ENCODE measurements at regions not wholly inside any gene's neighbourhood (a gene's known extent, or its start where the extent isn't known, plus 50 kb on each side); places are given as distances from the start of the nearest gene placed in this dataset.

GRCh38 chr1:58430421-58431275 lies 115.9 kb downstream of the OMA1 start:
- DNase-seq (ENCODE audit: insufficient read length, low spot score) (no peak), FAIRE-seq (no peak)

- DNase-seq (ENCODE audit: insufficient read length, low spot score) (no peak), FAIRE-seq (no peak)
These were observed 119.6 kb downstream of the OMA1 start for GRCh38 chr1:58426918-58427317.

GRCh38 chr1:58422436-58422835 lies 124.1 kb downstream of the OMA1 start:
- DNase-seq (ENCODE audit: insufficient read length, low spot score) (no peak), FAIRE-seq (no peak)

GRCh38 chr1:58418283-58419228 lies 128.0 kb downstream of the OMA1 start:
- DNase-seq (ENCODE audit: insufficient read length, low spot score): no peak
- FAIRE-seq: no peak

- DNase-seq (ENCODE audit: insufficient read length, low spot score) (no peak), FAIRE-seq (no peak)
These were observed 134.4 kb downstream of the OMA1 start for GRCh38 chr1:58412071-58412580.

GRCh38 chr1:58409890-58410289 lies 136.6 kb downstream of the OMA1 start:
- FAIRE-seq (no peak), DNase-seq (ENCODE audit: insufficient read length, low spot score) (peak; percentile 14)

GRCh38 chr1:58409336-58409735 lies 137.2 kb downstream of the OMA1 start:
- DNase-seq (ENCODE audit: insufficient read length, low spot score) (no peak), FAIRE-seq (no peak)

GRCh38 chr1:58406301-58407071 lies 140.0 kb downstream of the OMA1 start:
- DNase-seq (ENCODE audit: insufficient read length, low spot score) (no peak), FAIRE-seq (no peak)

GRCh38 chr1:58405660-58406059 lies 140.9 kb downstream of the OMA1 start:
- FAIRE-seq (no peak), DNase-seq (ENCODE audit: insufficient read length, low spot score) (no peak)

- FAIRE-seq: no peak
- DNase-seq (ENCODE audit: insufficient read length, low spot score): no peak
These were observed 142.6 kb downstream of the OMA1 start for GRCh38 chr1:58403894-58404293.

- DNase-seq (ENCODE audit: insufficient read length, low spot score): no peak
- no peak for FAIRE-seq
These were observed 144.1 kb downstream of the OMA1 start for GRCh38 chr1:58402444-58402843.

GRCh38 chr1:58401991-58402390 lies 144.5 kb downstream of the OMA1 start:
- DNase-seq (ENCODE audit: insufficient read length, low spot score): no peak
- FAIRE-seq: no peak

- FAIRE-seq (no peak), DNase-seq (ENCODE audit: insufficient read length, low spot score) (no peak)
These were observed 147.3 kb downstream of the OMA1 start for GRCh38 chr1:58399176-58399575.

GRCh38 chr1:58398714-58399113 lies 147.8 kb downstream of the OMA1 start:
- DNase-seq (ENCODE audit: insufficient read length, low spot score) (no peak), FAIRE-seq (no peak)

GRCh38 chr1:58397187-58397820 lies 149.2 kb downstream of the OMA1 start:
- FAIRE-seq (no peak), DNase-seq (ENCODE audit: insufficient read length, low spot score) (peak; percentile 21)

GRCh38 chr1:58396150-58396549 lies 150.4 kb downstream of the OMA1 start:
- DNase-seq (ENCODE audit: insufficient read length, low spot score) (no peak), FAIRE-seq (no peak)

GRCh38 chr1:58395355-58395754 lies 151.2 kb downstream of the OMA1 start:
- no peak for FAIRE-seq
- DNase-seq (ENCODE audit: insufficient read length, low spot score): peak; percentile 64

- FAIRE-seq: no peak
- DNase-seq (ENCODE audit: insufficient read length, low spot score): no peak
These were observed 154.4 kb downstream of the OMA1 start for GRCh38 chr1:58392083-58392482.

GRCh38 chr1:58391514-58391913 lies 155.0 kb downstream of the OMA1 start:
- DNase-seq (ENCODE audit: insufficient read length, low spot score): no peak
- FAIRE-seq: no peak

GRCh38 chr1:58391056-58391455 lies 155.5 kb downstream of the OMA1 start:
- no peak for DNase-seq (ENCODE audit: insufficient read length, low spot score)
- no peak for FAIRE-seq
